Trophoblast cell (in vitro differentiated cells and primary cell): ENCODE measurements at regions not wholly inside any gene's neighbourhood (a gene's known extent, or its start where the extent isn't known, plus 50 kb on each side); places are given as distances from the start of the nearest gene placed in this dataset.

Source experiments
- DNase-seq, 2 donors: peaks; one replicate each; pipeline ENCODE4 v3.0.0-alpha.2; 2016
- H2AFZ ChIP-seq: 2 replicates; pipeline ENCODE4 v1.6.1; 2013; ENCODE audit warnings: low read length, moderate library complexity, mild to moderate bottlenecking; ENCODE audit not compliant: insufficient read depth, poor library complexity
- H2AK5ac ChIP-seq: 2 replicates; pipeline ENCODE4 v1.6.1; 2013; ENCODE audit warnings: mild to moderate bottlenecking, low read length
- H2BK120ac ChIP-seq: 2 replicates; pipeline ENCODE4 v1.6.1; 2013; ENCODE audit warnings: low read length, mild to moderate bottlenecking, moderate library complexity; ENCODE audit not compliant: insufficient read depth, poor library complexity
- H2BK12ac ChIP-seq: 2 replicates; pipeline ENCODE4 v1.6.1; 2013; ENCODE audit warnings: mild to moderate bottlenecking, low read length, moderate library complexity
- H2BK5ac ChIP-seq: 2 replicates; pipeline ENCODE4 v1.6.1; 2013; ENCODE audit warnings: low read length, low read depth, moderate library complexity, mild to moderate bottlenecking; ENCODE audit not compliant: poor library complexity
- H3K14ac ChIP-seq: 2 replicates; pipeline ENCODE4 v1.6.1; 2013; ENCODE audit warnings: mild to moderate bottlenecking, low read length
- H3K18ac ChIP-seq: 2 replicates; pipeline ENCODE4 v1.6.1; 2013; ENCODE audit warnings: mild to moderate bottlenecking, low read length
- H3K23ac ChIP-seq: 2 replicates; pipeline ENCODE4 v1.6.1; 2013; ENCODE audit warnings: low read length
- H3K27ac ChIP-seq: 2 replicates; pipeline ENCODE4 v1.5.1; 2013; ENCODE audit warnings: low read depth, mild to moderate bottlenecking, inconsistent platforms, low read length, moderate library complexity
- H3K27me3 ChIP-seq: 2 replicates; pipeline ENCODE4 v1.6.1; 2013; ENCODE audit warnings: inconsistent platforms, mild to moderate bottlenecking, low read length, moderate library complexity; ENCODE audit not compliant: insufficient read depth
- H3K36me3 ChIP-seq, 2 experiments: 1 replicate in 1 of 2; 2 replicates in 1 of 2; pipeline ENCODE4 v1.6.1; 2013; ENCODE audit warnings: low read length in 2 of 2, mild to moderate bottlenecking in 2 of 2, moderate library complexity in 1 of 2; ENCODE audit not compliant: insufficient read depth in 2 of 2, control insufficient read depth in 1 of 2
- H3K4ac ChIP-seq: 2 replicates; pipeline ENCODE4 v1.6.1; 2013; ENCODE audit warnings: low read depth, mild to moderate bottlenecking, low read length, moderate library complexity
- H3K4me1 ChIP-seq, 2 experiments: 1 replicate in 1 of 2; 2 replicates in 1 of 2; pipeline ENCODE4 v1.6.1; 2013; ENCODE audit warnings: low read length in 2 of 2, mild to moderate bottlenecking in 2 of 2, moderate library complexity in 1 of 2; ENCODE audit not compliant: insufficient read depth in 2 of 2, control insufficient read depth in 1 of 2
- H3K4me2 ChIP-seq: 2 replicates; pipeline ENCODE4 v1.6.1; 2013; ENCODE audit warnings: inconsistent platforms, mild to moderate bottlenecking, low read length, moderate library complexity
- H3K4me3 ChIP-seq: 2 replicates; pipeline ENCODE4 v1.5.1; 2013; ENCODE audit warnings: mild to moderate bottlenecking, low read depth, low read length, inconsistent platforms
- H3K79me1 ChIP-seq: one replicate; pipeline ENCODE4 v1.6.1; 2013; ENCODE audit warnings: low read length
- H3K79me2 ChIP-seq: 2 replicates; pipeline ENCODE4 v1.6.1; 2013; ENCODE audit warnings: low read length, mild to moderate bottlenecking; ENCODE audit not compliant: control insufficient read depth, insufficient read depth, poor library complexity
- H3K9ac ChIP-seq: 2 replicates; pipeline ENCODE4 v1.6.1; 2013; ENCODE audit warnings: mild to moderate bottlenecking, low read length
- H3K9me3 ChIP-seq: 2 replicates; pipeline ENCODE4 v1.6.1; 2013; ENCODE audit warnings: low read depth, mild to moderate bottlenecking, control low read depth, inconsistent platforms, low read length; ENCODE audit not compliant: insufficient read depth
- H4K12ac ChIP-seq: 2 replicates; pipeline ENCODE4 v1.6.1; 2013; ENCODE audit warnings: low read depth, mild to moderate bottlenecking, low read length, moderate library complexity
- H4K8ac ChIP-seq: 2 replicates; pipeline ENCODE4 v1.6.1; 2013; ENCODE audit warnings: low read depth, mild to moderate bottlenecking, low read length, moderate library complexity
- H4K91ac ChIP-seq: one replicate; pipeline ENCODE4 v1.6.1; 2013; ENCODE audit warnings: low read depth, mild to moderate bottlenecking, low read length, moderate library complexity
- WGBS: extraction: QIAGEN DNeasy Blood & Tissue Kit; methylation state at CpG from one replicate; pipeline ENCODE4 v1.1.7; 2013; ENCODE audit warnings: missing lambda C conversion rate; ENCODE audit not compliant: insufficient read length, insufficient coverage; ENCODE audit errors: extremely low coverage; 5-methylcytosine and 5-hydroxymethylcytosine counted together

DNA sequence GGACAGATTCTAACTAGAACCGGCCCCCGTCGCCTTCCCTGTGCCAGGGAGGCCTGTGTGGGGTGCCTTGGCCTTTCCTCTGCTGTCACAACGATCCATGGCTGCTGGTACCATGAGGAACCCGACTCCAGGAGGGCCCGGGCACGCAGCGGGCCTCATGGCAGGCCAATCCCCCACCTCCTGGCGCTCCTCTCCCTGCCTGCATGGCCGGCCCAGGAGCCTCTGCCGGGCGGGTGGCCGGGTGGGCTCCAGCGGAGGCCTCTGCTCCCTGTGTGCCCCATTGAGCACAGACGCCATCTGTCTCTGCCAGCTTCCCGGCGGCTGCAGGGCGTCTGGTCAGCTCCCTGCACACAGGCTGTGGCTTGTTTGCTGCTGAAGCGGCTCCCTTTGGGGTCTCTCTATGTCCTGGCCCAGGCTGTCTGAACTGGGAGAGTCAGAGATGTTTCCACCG is 86.5 kb downstream of the MYEOV start:
- no peak overlapping the region for H3K9ac ChIP-seq
- H3K4me2 ChIP-seq = no peak overlapping the region
- no peaks in the 10 kb centered on the region for H3K79me2 ChIP-seq
- no peaks in the 10 kb centered on the region for H3K79me1 ChIP-seq
- WGBS = no CpG with 5 or more reads among the region's 20 CpGs
- no peak overlapping the region for H2BK120ac ChIP-seq
- no peaks in the 10 kb centered on the region for H3K27me3 ChIP-seq
- H3K23ac ChIP-seq = no peak overlapping the region
- DNase-seq = no peak
- H3K4me1 ChIP-seq = no peaks in the 10 kb centered on the region
- H3K4ac ChIP-seq = no peak overlapping the region
- no peak overlapping the region for H2AK5ac ChIP-seq
- no peak overlapping the region for H4K12ac ChIP-seq
- no peak overlapping the region for H2BK5ac ChIP-seq
- H2AFZ ChIP-seq = no peak overlapping the region
- H3K27ac ChIP-seq = no peak overlapping the region
- no peak overlapping the region for H4K8ac ChIP-seq
- no peak overlapping the region for H3K4me3 ChIP-seq
- no peak overlapping the region for H4K91ac ChIP-seq
- H3K36me3 ChIP-seq = no peaks in the 10 kb centered on the region
- H3K18ac ChIP-seq = no peak overlapping the region
- peaks cover 4% of the 10 kb centered on the region for H3K9me3 ChIP-seq
- no peak overlapping the region for H2BK12ac ChIP-seq
- no peak overlapping the region for H3K14ac ChIP-seq

DNA sequence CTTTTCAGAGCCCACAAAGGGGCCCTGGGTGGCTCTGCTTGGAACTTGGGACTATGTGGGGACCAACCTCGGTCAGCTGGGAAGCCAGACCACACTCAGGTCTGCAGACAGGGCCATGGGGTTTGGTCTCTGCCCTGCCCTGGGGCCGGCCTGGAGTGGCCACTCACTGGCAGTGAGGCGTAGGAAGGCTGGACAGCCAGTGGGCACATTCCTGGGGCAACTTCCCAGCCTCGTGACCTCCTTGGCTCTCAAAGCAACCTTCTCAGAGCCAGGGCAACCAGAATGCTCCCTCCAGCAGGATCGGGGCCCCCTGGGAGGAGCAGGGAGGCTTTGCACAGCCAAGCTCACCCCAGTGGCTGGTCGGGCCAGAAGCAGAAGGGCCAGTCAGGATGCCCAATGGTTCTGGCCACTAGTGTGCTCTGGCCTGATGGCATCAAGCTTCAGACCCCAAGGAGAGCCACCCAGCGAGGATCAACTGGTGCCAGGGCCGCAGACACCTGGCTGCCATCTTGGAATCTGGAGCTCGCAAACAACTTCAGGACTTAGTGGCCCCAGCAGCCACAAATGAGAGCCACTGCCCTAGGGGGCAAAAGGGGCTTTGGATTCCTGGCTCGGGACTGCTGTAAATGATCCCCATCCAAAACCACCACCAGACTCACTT is 87.1 kb downstream of the MYEOV start:
- H4K91ac ChIP-seq = no peak overlapping the region

DNA sequence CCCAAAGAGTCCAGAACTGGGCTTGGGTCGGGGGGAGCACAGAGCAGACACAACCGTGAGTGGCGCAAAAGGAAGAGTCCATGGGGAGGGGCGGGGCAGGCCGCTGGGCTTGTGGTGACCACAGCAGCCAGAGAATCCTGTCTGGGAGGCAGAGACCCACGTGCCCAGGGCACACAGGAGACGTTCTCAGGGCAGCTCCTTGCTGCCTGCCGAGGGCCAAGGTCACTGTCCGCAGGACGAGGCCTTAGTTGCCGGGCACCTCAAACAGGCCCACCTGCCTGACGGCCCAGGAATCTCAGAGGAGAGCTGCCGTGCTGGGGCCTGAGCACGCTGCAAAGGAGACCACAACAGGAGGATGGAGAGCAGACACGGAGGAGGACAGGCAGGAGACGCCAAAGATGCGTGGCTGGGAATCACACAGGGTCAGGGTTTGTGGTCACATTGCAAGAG is 87.8 kb downstream of the MYEOV start:
- H2AK5ac ChIP-seq = no peak overlapping the region
- H3K4ac ChIP-seq = no peak overlapping the region
- H2AFZ ChIP-seq = no peak overlapping the region
- H3K79me1 ChIP-seq = no peaks in the 10 kb centered on the region
- H3K14ac ChIP-seq = no peak overlapping the region
- H2BK12ac ChIP-seq = no peak overlapping the region
- no peak overlapping the region for H3K23ac ChIP-seq
- no peak overlapping the region for H3K9ac ChIP-seq
- no peak overlapping the region for H3K4me3 ChIP-seq
- no peaks in the 10 kb centered on the region for H3K79me2 ChIP-seq
- H4K12ac ChIP-seq = no peak overlapping the region
- no peak overlapping the region for H4K8ac ChIP-seq
- no peak overlapping the region for H3K27ac ChIP-seq
- H3K27me3 ChIP-seq = no peaks in the 10 kb centered on the region
- H3K18ac ChIP-seq = no peak overlapping the region
- H3K36me3 ChIP-seq = no peaks in the 10 kb centered on the region
- peaks cover 6% of the 10 kb centered on the region for H3K9me3 ChIP-seq
- H4K91ac ChIP-seq = no peak overlapping the region
- H2BK5ac ChIP-seq = no peak overlapping the region
- no peak overlapping the region for H2BK120ac ChIP-seq
- no peaks in the 10 kb centered on the region for H3K4me1 ChIP-seq
- DNase-seq = no peak
- no peak overlapping the region for H3K4me2 ChIP-seq
- no CpG with 5 or more reads among the region's 17 CpGs for WGBS

More for the DNA sequence above, 87.1 kb downstream of the MYEOV start:
- no peak overlapping the region for H2AFZ ChIP-seq
- H3K27ac ChIP-seq = no peak overlapping the region
- peaks cover 4% of the 10 kb centered on the region for H3K9me3 ChIP-seq
- no CpG with 5 or more reads among the region's 10 CpGs for WGBS
- H3K14ac ChIP-seq = no peak overlapping the region
- H3K27me3 ChIP-seq = no peaks in the 10 kb centered on the region
- no peak overlapping the region for H2BK5ac ChIP-seq
- no peak overlapping the region for H3K4me2 ChIP-seq
- no peak overlapping the region for H4K12ac ChIP-seq
- no peaks in the 10 kb centered on the region for H3K4me1 ChIP-seq
- no peak overlapping the region for H2BK120ac ChIP-seq
- no peak overlapping the region for H2AK5ac ChIP-seq
- H2BK12ac ChIP-seq = no peak overlapping the region
- H3K9ac ChIP-seq = no peak overlapping the region
- H3K4me3 ChIP-seq = no peak overlapping the region
- H3K18ac ChIP-seq = no peak overlapping the region
- H3K79me2 ChIP-seq = no peaks in the 10 kb centered on the region
- H3K79me1 ChIP-seq = no peaks in the 10 kb centered on the region
- no peaks in the 10 kb centered on the region for H3K36me3 ChIP-seq
- no peak for DNase-seq
- no peak overlapping the region for H3K4ac ChIP-seq
- no peak overlapping the region for H4K8ac ChIP-seq
- no peak overlapping the region for H3K23ac ChIP-seq

DNA sequence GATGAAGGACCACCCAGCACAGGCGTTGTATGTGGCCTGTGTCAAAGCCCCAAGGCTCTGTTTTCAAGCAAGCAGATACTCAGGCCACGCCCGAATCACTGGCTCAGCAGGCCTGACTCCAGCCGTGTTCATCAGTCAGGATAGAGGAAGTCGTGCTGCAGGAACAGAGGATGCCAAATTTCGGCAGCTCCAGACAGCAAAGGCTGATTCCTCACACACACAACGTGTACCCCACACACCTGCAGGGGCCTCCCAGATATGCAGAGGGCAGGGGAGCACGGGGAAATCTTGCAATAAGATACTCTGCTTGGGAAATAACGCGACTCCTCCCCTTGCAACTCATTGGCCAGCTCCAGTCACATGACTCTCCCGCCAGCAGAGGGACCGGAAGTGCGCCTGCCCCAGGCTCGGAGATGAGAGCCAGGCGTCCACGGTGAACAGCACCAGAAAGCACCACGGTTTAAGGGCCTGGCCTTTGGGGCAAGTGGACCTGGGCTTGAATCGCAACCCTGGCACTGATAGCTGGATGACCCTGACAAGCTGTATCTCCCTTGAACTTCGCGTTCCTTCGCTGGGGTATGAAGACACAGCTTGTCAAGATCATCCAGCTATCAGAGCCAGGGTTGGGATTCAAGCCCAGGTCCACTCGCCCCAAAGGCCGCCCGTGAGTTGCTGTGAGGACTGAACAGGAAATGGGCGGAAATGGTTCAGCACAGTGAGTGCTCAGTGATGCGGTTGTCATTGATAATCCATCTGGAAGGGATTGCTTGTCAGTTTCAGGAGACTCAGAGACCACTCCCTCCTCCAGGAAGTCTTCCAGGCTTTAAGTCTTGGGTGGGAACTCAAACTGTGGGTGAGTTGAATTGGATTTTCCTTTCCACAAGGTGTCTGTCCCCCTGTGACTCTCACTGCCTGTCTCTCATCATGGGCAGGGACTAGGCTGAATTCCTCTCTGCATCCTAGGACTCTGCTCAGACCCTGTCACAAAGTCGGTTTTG is 88.5 kb downstream of the MYEOV start:
- Histone ChIP-seq H3K4me1 (no peaks in the 10 kb centered on the region), H2BK5ac (no peak overlapping the region), H3K36me3 (no peaks in the 10 kb centered on the region), H3K9me3 (peaks cover 7% of the 10 kb centered on the region), H2AK5ac (no peak overlapping the region), H3K79me2 (no peaks in the 10 kb centered on the region), H4K91ac (no peak overlapping the region), H3K27me3 (no peaks in the 10 kb centered on the region), H3K27ac (no peak overlapping the region), H2BK12ac (no peak overlapping the region), H2BK120ac (no peak overlapping the region), H3K18ac (no peak overlapping the region), H3K79me1 (no peaks in the 10 kb centered on the region), H3K14ac (no peak overlapping the region), H3K4me2 (no peak overlapping the region), H3K4me3 (no peak overlapping the region), H3K4ac (no peak overlapping the region), H3K9ac (no peak overlapping the region), H2AFZ (no peak overlapping the region), H4K12ac (no peak overlapping the region), H3K23ac (no peak overlapping the region), H4K8ac (no peak overlapping the region)
- DNase-seq = peak; percentile 26 to 77
- no CpG with 5 or more reads among the region's 27 CpGs for WGBS
